ENCODE measurements at regions not wholly inside any gene's neighbourhood (a gene's known extent, or its start where the extent isn't known, plus 50 kb on each side); places are given as distances from the start of the nearest gene placed in this dataset.
"Not testable (repeated sequence)": the region's sequence is repeated elsewhere in the genome, so short reads cannot be mapped to it uniquely, and the experiment has no call there.

- TF ChIP-seq CTCF (IDR thresholded peaks at IDR 0.05 in 2 of 3, conservative IDR thresholded peaks at IDR 0.05 in 1 of 3; ENCODE audit: borderline replicate concordance in 1 of 3, insufficient read depth in 1 of 3, low read depth in 2 of 3, low read length in 2 of 3); POLR2A (IDR thresholded peaks at IDR 0.05; ENCODE audit: borderline replicate concordance, extremely low read depth, insufficient read depth, insufficient read length); JUND (IDR thresholded peaks at IDR 0.05); EZH2phosphoT487 (IDR thresholded peaks at IDR 0.05; ENCODE audit: borderline replicate concordance); EZH2 (IDR thresholded peaks at IDR 0.05); ZNF274 (IDR thresholded peaks at IDR 0.05; ENCODE audit: low read depth, low read length); RAD21 (IDR thresholded peaks at IDR 0.05; ENCODE audit: low read depth): not testable (repeated sequence)
These were observed 313.2 kb upstream of the PLGLB1 start for GRCh38 chr2:87334888-87335287.
